H1 (cell line): ENCODE measurements at regions not wholly inside any gene's neighbourhood (a gene's known extent, or its start where the extent isn't known, plus 50 kb on each side); places are given as distances from the start of the nearest gene placed in this dataset.

Experiments
- CTCF ChIA-PET: fragments of 300-600 bp; sonication (Branson Sonifier 250); formaldehyde crosslinking; loops from one replicate; lab custom pipeline; 2021; ENCODE audit not compliant: partially characterized antibody; lab: Charles Lee
- POLR2A ChIA-PET: fragments of 300-600 bp; sonication (Branson Sonifier 250); formaldehyde crosslinking; loops from one replicate; lab custom pipeline; 2021; ENCODE audit warnings: inconsistent platforms; ENCODE audit not compliant: partially characterized antibody; lab: Charles Lee
- DNase-seq, 2 experiments: peaks; one replicate each; pipeline versions ENCODE4 v3.0.0 to v3.0.0-alpha.2; 2010 to 2022; ENCODE audit warnings: low spot score in 2 of 2, low read depth in 1 of 2, mixed read lengths in 1 of 2
- FAIRE-seq: peaks from 2 replicates; lab custom pipeline; 2011; peaks lifted over from hg19 to GRCh38; lab: Jason Lieb, UNC
- H2AFZ ChIP-seq: 2 replicates; pipeline ENCODE4 v1.8.1; 2012; ENCODE audit warnings: low read length, inconsistent platforms
- H2AK5ac ChIP-seq: 2 replicates; pipeline ENCODE4 v1.6.1; 2013; ENCODE audit warnings: low read depth, low read length
- H2BK120ac ChIP-seq: replicated peaks from 2 replicates; pipeline ENCODE3; 2013; ENCODE audit warnings: low read depth, low read length, inconsistent platforms
- H2BK12ac ChIP-seq: 2 replicates; pipeline ENCODE4 v1.6.1; 2013; ENCODE audit warnings: low read depth, low read length
- H2BK15ac ChIP-seq: 2 replicates; pipeline ENCODE4 v1.6.1; 2013; ENCODE audit warnings: low read length
- H2BK20ac ChIP-seq: 2 replicates; pipeline ENCODE4 v1.6.1; 2013; ENCODE audit warnings: low read length
- H2BK5ac ChIP-seq: 2 replicates; pipeline ENCODE4 v1.6.1; 2013; ENCODE audit warnings: low read depth, low read length
- H3K14ac ChIP-seq: 2 replicates; pipeline ENCODE4 v1.6.1; 2013; ENCODE audit warnings: inconsistent platforms; ENCODE audit not compliant: insufficient read length
- H3K18ac ChIP-seq: 2 replicates; pipeline ENCODE4 v1.6.1; 2013; ENCODE audit warnings: low read length; ENCODE audit errors: extremely low read depth
- H3K23ac ChIP-seq: 2 replicates; pipeline ENCODE4 v1.6.1; 2013; ENCODE audit warnings: inconsistent platforms; ENCODE audit not compliant: insufficient read length
- H3K23me2 ChIP-seq: 2 replicates; pipeline ENCODE4 v1.6.1; 2013; ENCODE audit warnings: low read depth, low read length
- H3K27ac ChIP-seq: 2 replicates; pipeline ENCODE4 v1.6.1; 2011; ENCODE audit warnings: low read depth, low read length, inconsistent platforms
- H3K27me3 ChIP-seq, 4 experiments: replicated peaks in 1 of 4; 1 replicate in 1 of 4; 2 replicates in 3 of 4; pipeline versions ENCODE4 v1.6.1 to v1.8.1; 2011 to 2013; ENCODE audit warnings: low read length in 3 of 4, mild to moderate bottlenecking in 3 of 4, inconsistent platforms in 2 of 4, mixed read lengths in 2 of 4, moderate library complexity in 1 of 4; ENCODE audit not compliant: control insufficient read depth in 3 of 4, insufficient read depth in 3 of 4; ENCODE audit errors: extremely low read depth in 1 of 4
- H3K36me3 ChIP-seq, 4 experiments: 2 replicates each; pipeline versions ENCODE4 v1.6.1 to v1.8.1; 2011 to 2013; ENCODE audit warnings: mild to moderate bottlenecking in 4 of 4, low read length in 3 of 4, moderate library complexity in 2 of 4, control low read depth in 1 of 4, inconsistent platforms in 1 of 4; ENCODE audit not compliant: insufficient read depth in 4 of 4, control insufficient read depth in 2 of 4
- H3K4ac ChIP-seq: replicated peaks from 2 replicates; pipeline ENCODE3; 2013; ENCODE audit warnings: low read length, low read depth, mixed read lengths, inconsistent platforms; ENCODE audit not compliant: insufficient read length
- H3K4me1 ChIP-seq, 4 experiments: replicated peaks in 1 of 4; 1 replicate in 1 of 4; 2 replicates in 3 of 4; pipeline versions ENCODE4 v1.6.1 to v1.8.1; 2011 to 2013; ENCODE audit warnings: low read length in 3 of 4, inconsistent platforms in 2 of 4, mixed read lengths in 1 of 4; ENCODE audit not compliant: insufficient read depth in 4 of 4, control insufficient read depth in 3 of 4
- H3K4me2 ChIP-seq, 2 experiments: 2 replicates each; pipeline versions ENCODE4 v1.6.1 to v1.8.1; 2011 to 2013; ENCODE audit warnings: low read depth in 2 of 2, low read length in 2 of 2, control low read depth in 1 of 2, inconsistent platforms in 1 of 2, mild to moderate bottlenecking in 1 of 2; ENCODE audit not compliant: insufficient read depth in 1 of 2
- H3K4me3 ChIP-seq, 4 experiments: fragments of 200-600, 300-600 bp in 1 of 4; sonication (generic), shearing (Covaris generic), sonication (Bioruptor Twin) in 1 of 4; 2 replicates each; pipeline versions ENCODE4 v1.5.1 to v1.8.1; 2011 to 2016; ENCODE audit warnings: low read length in 4 of 4, low read depth in 3 of 4, control low read depth in 2 of 4, inconsistent platforms in 2 of 4, mild to moderate bottlenecking in 2 of 4, mixed read lengths in 1 of 4, moderate library complexity in 1 of 4; ENCODE audit not compliant: insufficient read depth in 2 of 4; ENCODE audit errors: extremely low read depth in 1 of 4
- H3K56ac ChIP-seq: replicated peaks from 2 replicates; pipeline ENCODE3; 2013; ENCODE audit warnings: low read depth, mild to moderate bottlenecking, mixed read lengths, low read length, inconsistent platforms; ENCODE audit not compliant: insufficient read length
- H3K79me1 ChIP-seq: 2 replicates; pipeline ENCODE4 v1.6.1; 2013; ENCODE audit warnings: low read depth, low read length, control low read depth
- H3K79me2 ChIP-seq, 2 experiments: 2 replicates each; pipeline versions ENCODE4 v1.6.1 to v1.8.1; 2012 to 2013; ENCODE audit warnings: low read length in 2 of 2, mild to moderate bottlenecking in 2 of 2, inconsistent platforms in 1 of 2; ENCODE audit not compliant: insufficient read depth in 2 of 2, control insufficient read depth in 1 of 2
- H3K9ac ChIP-seq, 4 experiments: replicated peaks in 1 of 4; 1 replicate in 1 of 4; 2 replicates in 3 of 4; pipeline versions ENCODE4 v1.6.1 to v1.8.1; 2011 to 2013; ENCODE audit warnings: low read depth in 3 of 4, low read length in 3 of 4, control low read depth in 2 of 4, mild to moderate bottlenecking in 2 of 4, moderate library complexity in 2 of 4, inconsistent platforms in 1 of 4; ENCODE audit errors: extremely low read depth in 1 of 4
- H3K9me3 ChIP-seq, 2 experiments: 2 replicates each; pipeline versions ENCODE4 v1.6.1 to v1.8.1; 2012 to 2013; ENCODE audit warnings: mild to moderate bottlenecking in 2 of 2, moderate library complexity in 2 of 2, control low read depth in 1 of 2, inconsistent platforms in 1 of 2, low read depth in 1 of 2, low read length in 1 of 2, mixed read lengths in 1 of 2; ENCODE audit not compliant: insufficient read depth in 2 of 2
- H4K20me1 ChIP-seq, 2 experiments: replicated peaks in 1 of 2; 2 replicates each; pipeline versions ENCODE3 to v1.8.1; 2011 to 2013; ENCODE audit warnings: inconsistent platforms in 2 of 2, low read length in 2 of 2, mild to moderate bottlenecking in 1 of 2; ENCODE audit not compliant: insufficient read depth in 2 of 2, control insufficient read depth in 1 of 2
- H4K5ac ChIP-seq: 2 replicates; pipeline ENCODE4 v1.6.1; 2013; ENCODE audit warnings: low read length, low read depth, mixed read lengths, inconsistent platforms; ENCODE audit not compliant: insufficient read length
- H4K8ac ChIP-seq: 2 replicates; pipeline ENCODE4 v1.8.0; 2013; ENCODE audit warnings: mild to moderate bottlenecking, moderate library complexity, low read length, inconsistent platforms; ENCODE audit not compliant: insufficient read depth; ENCODE audit errors: extremely low read depth
- H4K91ac ChIP-seq: replicated peaks from 2 replicates; pipeline ENCODE3; 2013; ENCODE audit warnings: low read length, mixed read lengths, inconsistent platforms; ENCODE audit not compliant: insufficient read length
- BACH1 ChIP-seq: IDR thresholded peaks from 2 replicates; pipeline ENCODE4 v1.6.1; 2012; ENCODE audit warnings: low read length, improper control_type of control experiment
- BCL11A ChIP-seq, 2 experiments: IDR thresholded peaks; one replicate each; pipeline ENCODE4 v1.6.1; 2011; ENCODE audit warnings: low read depth in 2 of 2, low read length in 2 of 2, mild to moderate bottlenecking in 2 of 2
- CBX8 ChIP-seq: fragments of 300-800, 300-1000 bp; sonication (generic); IDR thresholded peaks from 2 replicates; pipeline ENCODE4 v1.7.1; 2016; ENCODE audit warnings: low read depth, low read length, borderline replicate concordance
- CTCF ChIP-seq, 3 experiments: IDR thresholded peaks; 1 replicate in 2 of 3; 2 replicates in 1 of 3; pipeline versions ENCODE4 v1.5.1 to v1.6.1; 2011; ENCODE audit warnings: low read length in 3 of 3, mild to moderate bottlenecking in 3 of 3, inconsistent platforms in 2 of 3, low read depth in 1 of 3, moderate library complexity in 1 of 3; ENCODE audit not compliant: insufficient read depth in 1 of 3; ENCODE audit errors: control extremely low read depth in 1 of 3
- RXRA ChIP-seq: IDR thresholded peaks from 2 replicates; pipeline ENCODE4 v1.6.1; 2011; ENCODE audit warnings: low read depth, mild to moderate bottlenecking, low read length, moderate library complexity; ENCODE audit not compliant: insufficient read depth
- SIN3A ChIP-seq, 2 experiments: IDR thresholded peaks in 1 of 2; conservative IDR thresholded peaks in 1 of 2; 2 replicates each; pipeline ENCODE4 v1.6.1; 2011 to 2012; ENCODE audit warnings: low read length in 2 of 2, improper control_type of control experiment in 1 of 2, low read depth in 1 of 2, mild to moderate bottlenecking in 1 of 2
- SRF ChIP-seq: IDR thresholded peaks from 2 replicates; pipeline ENCODE4 v1.6.1; 2011; ENCODE audit warnings: mild to moderate bottlenecking, low read depth, low read length, moderate library complexity
- TAF1 ChIP-seq: IDR thresholded peaks from 2 replicates; pipeline ENCODE4 v1.6.1; 2011; ENCODE audit warnings: mild to moderate bottlenecking, low read depth, low read length
- TCF12 ChIP-seq: IDR thresholded peaks from 2 replicates; pipeline ENCODE4 v1.6.1; 2011; ENCODE audit warnings: low read depth, mild to moderate bottlenecking, low read length
- TEAD4 ChIP-seq: IDR thresholded peaks from 2 replicates; pipeline ENCODE4 v1.6.1; 2012; ENCODE audit warnings: low read depth, low read length, inconsistent platforms, mixed read lengths
- WGBS, 2 experiments: shearing (Covaris generic) in 1 of 2; methylation state at CpG; one replicate each; pipeline versions ENCODE4 v1.1.6 to v1.1.7; 2013 to 2015; ENCODE audit warnings: low lambda C conversion rate in 2 of 2, mixed read lengths in 2 of 2, inconsistent platforms in 1 of 2, low coverage in 1 of 2, missing lambda C conversion rate in 1 of 2; ENCODE audit not compliant: insufficient replicate concordance in 2 of 2, insufficient coverage in 1 of 2, insufficient read length in 1 of 2; ENCODE audit errors: extremely low coverage in 1 of 2, missing lambda C conversion rate in 1 of 2; 5-methylcytosine and 5-hydroxymethylcytosine counted together

GRCh38 chrX:3803305-3803704, 89.9 kb upstream of the PRKX start:
- H3K27ac ChIP-seq: no peak overlapping the region
- FAIRE-seq: no peak
- no peak overlapping the region for H2AFZ ChIP-seq
- no peak overlapping the region for H2BK12ac ChIP-seq
- no peaks in the 10 kb centered on the region; a peak in 1 of 7 replicates for H3K4me1 ChIP-seq
- H3K79me1 ChIP-seq: no peaks in the 10 kb centered on the region
- H2BK5ac ChIP-seq: no peak overlapping the region
- no peak overlapping the region for H4K8ac ChIP-seq
- no peak overlapping the region for H3K14ac ChIP-seq
- H4K20me1 ChIP-seq: no peaks in the 10 kb centered on the region
- H3K23me2 ChIP-seq: no peaks in the 10 kb centered on the region
- H2BK20ac ChIP-seq: no peak overlapping the region
- H3K23ac ChIP-seq: no peak overlapping the region
- no peak overlapping the region for H4K5ac ChIP-seq
- no peak overlapping the region for H4K91ac ChIP-seq
- no peaks in the 10 kb centered on the region for H3K27me3 ChIP-seq
- H3K36me3 ChIP-seq: no peaks in the 10 kb centered on the region
- H2AK5ac ChIP-seq: no peak overlapping the region
- H3K4me2 ChIP-seq: no peak overlapping the region
- no peak overlapping the region for H3K4ac ChIP-seq
- no peak for TF ChIP-seq CBX8
- no peak for TF ChIP-seq SIN3A (conservative IDR thresholded peaks at IDR 0.05 in 1 of 2, IDR thresholded peaks at IDR 0.05 in 1 of 2; ENCODE audit: low read depth in 1 of 2, low read length in 2 of 2)
- no peak for TF ChIP-seq TAF1
- no peak for TF ChIP-seq TCF12
- TF ChIP-seq SRF: no peak
- TF ChIP-seq TEAD4: no peak
- no peak for TF ChIP-seq BCL11A (IDR thresholded peaks at IDR 0.05; ENCODE audit: low read depth in 2 of 2, low read length in 2 of 2)
- no peak for TF ChIP-seq CTCF (IDR thresholded peaks at IDR 0.05; ENCODE audit: control extremely low read depth in 1 of 3, insufficient read depth in 1 of 3, low read depth in 1 of 3, low read length in 3 of 3)
- TF ChIP-seq BACH1: no peak
- no peak for TF ChIP-seq RXRA
- POLR2A ChIA-PET: no interaction called here
- H3K79me2 ChIP-seq: no peaks in the 10 kb centered on the region
- CTCF ChIA-PET: no interaction called here
- 90% methylated on average over 5 of the region's 5 CpGs; no CpG with 5 or more reads in 1 of the 2 experiments for WGBS, 2 experiments
- H3K9ac ChIP-seq: no peak overlapping the region
- no peaks in the 10 kb centered on the region for H3K9me3 ChIP-seq
- no peak overlapping the region for H2BK120ac ChIP-seq
- no peak overlapping the region for H2BK15ac ChIP-seq
- H3K18ac ChIP-seq: no peak overlapping the region
- H3K4me3 ChIP-seq: no peak overlapping the region
- H3K56ac ChIP-seq: no peak overlapping the region
- DNase-seq: no peak
